ENCODE measurements at regions not wholly inside any gene's neighbourhood (a gene's known extent, or its start where the extent isn't known, plus 50 kb on each side); places are given as distances from the start of the nearest gene placed in this dataset.

GRCh38 chr6:5946181-5946580, 60.5 kb downstream of the NRN1 start:
- no peak overlapping the region for H2AFZ ChIP-seq (ENCODE audit: low read depth)
- ChIA-PET POLR2A (no interaction called here), CTCF (no interaction called here)
- 38% methylated on average over 4 of the region's 4 CpGs for WGBS (ENCODE audit: low lambda C conversion rate)
- H3K36me3 ChIP-seq (replicated peaks in 1 of 2; ENCODE audit: control insufficient read depth in 1 of 2, insufficient read depth in 2 of 2, low read length in 1 of 2): no peaks in the 10 kb centered on the region
- 0 out of 2 replicates have a peak, but pooled peaks cover 5% of the 10 kb centered on the region for H3K9me3 ChIP-seq
- H3K9me2 ChIP-seq: no peaks in the 10 kb centered on the region
- no peak for DNase-seq
- H3K27ac ChIP-seq (ENCODE audit: low read depth in 2 of 2, low read length in 1 of 2): no peak overlapping the region
- no peak overlapping the region for H3K4me2 ChIP-seq
- no peak overlapping the region for H3K9ac ChIP-seq
- no peaks in the 10 kb centered on the region; the same call in 1 of the 2 replicates for H3K27me3 ChIP-seq (ENCODE audit: insufficient read depth)
- peaks cover 4% of the 10 kb centered on the region for H3F3A ChIP-seq (replicated peaks; ENCODE audit: insufficient read depth)
- no peaks in the 10 kb centered on the region for H3K4me1 ChIP-seq (ENCODE audit: control insufficient read depth in 1 of 2, insufficient read depth in 2 of 2, low read depth in 1 of 2, low read length in 1 of 2)
- TF ChIP-seq YY1 (IDR thresholded peaks at IDR 0.05; ENCODE audit: low read depth) (no peak), RFX5 (IDR thresholded peaks at IDR 0.05; ENCODE audit: low read length) (no peak), RXRA (IDR thresholded peaks at IDR 0.05; ENCODE audit: borderline replicate concordance, low read depth) (no peak), RAD21 (IDR thresholded peaks at IDR 0.05; ENCODE audit: low read length) (no peak), EZH2phosphoT487 (IDR thresholded peaks at IDR 0.05; ENCODE audit: borderline replicate concordance, low read depth) (no peak), FOXJ3 (CRISPR knock-in tag; IDR thresholded peaks at IDR 0.05) (no peak), CTCF (IDR thresholded peaks at IDR 0.05) (no peak), FOSL2 (IDR thresholded peaks at IDR 0.05; ENCODE audit: borderline replicate concordance, low read depth) (no peak), SIN3A (IDR thresholded peaks at IDR 0.05; ENCODE audit: borderline replicate concordance, low read depth, low read length) (no peak), GATA2 (CRISPR knock-in tag; IDR thresholded peaks at IDR 0.05) (no peak), TEAD4 (IDR thresholded peaks at IDR 0.05; ENCODE audit: borderline replicate concordance, insufficient read depth) (no peak), TAF1 (IDR thresholded peaks at IDR 0.05; ENCODE audit: borderline replicate concordance, low read depth, low read length) (no peak), MEF2A (IDR thresholded peaks at IDR 0.05; ENCODE audit: borderline replicate concordance, low read depth) (no peak)
- TF ChIP-seq, protein P1, sequence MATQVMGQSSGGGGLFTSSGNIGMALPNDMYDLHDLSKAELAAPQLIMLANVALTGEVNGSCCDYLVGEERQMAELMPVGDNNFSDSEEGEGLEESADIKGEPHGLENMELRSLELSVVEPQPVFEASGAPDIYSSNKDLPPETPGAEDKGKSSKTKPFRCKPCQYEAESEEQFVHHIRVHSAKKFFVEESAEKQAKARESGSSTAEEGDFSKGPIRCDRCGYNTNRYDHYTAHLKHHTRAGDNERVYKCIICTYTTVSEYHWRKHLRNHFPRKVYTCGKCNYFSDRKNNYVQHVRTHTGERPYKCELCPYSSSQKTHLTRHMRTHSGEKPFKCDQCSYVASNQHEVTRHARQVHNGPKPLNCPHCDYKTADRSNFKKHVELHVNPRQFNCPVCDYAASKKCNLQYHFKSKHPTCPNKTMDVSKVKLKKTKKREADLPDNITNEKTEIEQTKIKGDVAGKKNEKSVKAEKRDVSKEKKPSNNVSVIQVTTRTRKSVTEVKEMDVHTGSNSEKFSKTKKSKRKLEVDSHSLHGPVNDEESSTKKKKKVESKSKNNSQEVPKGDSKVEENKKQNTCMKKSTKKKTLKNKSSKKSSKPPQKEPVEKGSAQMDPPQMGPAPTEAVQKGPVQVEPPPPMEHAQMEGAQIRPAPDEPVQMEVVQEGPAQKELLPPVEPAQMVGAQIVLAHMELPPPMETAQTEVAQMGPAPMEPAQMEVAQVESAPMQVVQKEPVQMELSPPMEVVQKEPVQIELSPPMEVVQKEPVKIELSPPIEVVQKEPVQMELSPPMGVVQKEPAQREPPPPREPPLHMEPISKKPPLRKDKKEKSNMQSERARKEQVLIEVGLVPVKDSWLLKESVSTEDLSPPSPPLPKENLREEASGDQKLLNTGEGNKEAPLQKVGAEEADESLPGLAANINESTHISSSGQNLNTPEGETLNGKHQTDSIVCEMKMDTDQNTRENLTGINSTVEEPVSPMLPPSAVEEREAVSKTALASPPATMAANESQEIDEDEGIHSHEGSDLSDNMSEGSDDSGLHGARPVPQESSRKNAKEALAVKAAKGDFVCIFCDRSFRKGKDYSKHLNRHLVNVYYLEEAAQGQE (IDR thresholded peaks at IDR 0.05; ENCODE audit: low read depth, low read length): no peak
- no peaks in the 10 kb centered on the region for H4K20me1 ChIP-seq (ENCODE audit: insufficient read depth)
- no peak overlapping the region for H3K4me3 ChIP-seq (ENCODE audit: low read depth in 2 of 2, low read length in 1 of 2)
- no peaks in the 10 kb centered on the region for H3K79me2 ChIP-seq (ENCODE audit: insufficient read depth)

All from SK-N-SH (cell line).